HUDEP-2 (cell line): ENCODE measurements at regions not wholly inside any gene's neighbourhood (a gene's known extent, or its start where the extent isn't known, plus 50 kb on each side); places are given as distances from the start of the nearest gene placed in this dataset.
A peak's percentile ranks its signal among the peaks of the same experiment; 100 is the strongest.

Source experiments
- DNase-seq, 76 experiments: peaks; one replicate each; lab custom pipeline; 2025; ENCODE audit not compliant: unreplicated experiment in 76 of 76; lab: John Stamatoyannopoulos, UW

- no peak for DNase-seq
These were observed 260.0 kb upstream of the MAP3K7 start for GRCh38 chr6:90846824-90847223.

GRCh38 chr6:90835596-90836212 is 248.8 kb upstream of the MAP3K7 start:
- no peak for DNase-seq

- no peak for DNase-seq
These were observed 242.4 kb upstream of the MAP3K7 start for GRCh38 chr6:90829311-90829710.

- no peak for DNase-seq
These were observed 233.6 kb upstream of the MAP3K7 start for GRCh38 chr6:90820436-90820835.

- DNase-seq = peak in 1 of 76 experiments; percentile 15
These were observed 232.6 kb upstream of the MAP3K7 start for GRCh38 chr6:90819483-90819882.

GRCh38 chr6:90818163-90818562 is 231.3 kb upstream of the MAP3K7 start:
- no peak for DNase-seq

- DNase-seq = no peak
These were observed 229.9 kb upstream of the MAP3K7 start for GRCh38 chr6:90816764-90817163.

- no peak for DNase-seq
These were observed 224.8 kb upstream of the MAP3K7 start for GRCh38 chr6:90811596-90812226.

GRCh38 chr6:90809035-90809434 is 222.2 kb upstream of the MAP3K7 start:
- no peak for DNase-seq

GRCh38 chr6:90807791-90808701 is 221.2 kb upstream of the MAP3K7 start:
- DNase-seq = no peak

GRCh38 chr6:90805619-90806155 is 218.8 kb upstream of the MAP3K7 start:
- DNase-seq = no peak

GRCh38 chr6:90803956-90804355 is 217.1 kb upstream of the MAP3K7 start:
- DNase-seq = no peak

- no peak for DNase-seq
These were observed 208.2 kb upstream of the MAP3K7 start for GRCh38 chr6:90795078-90795477.

- no peak for DNase-seq
These were observed 206.9 kb upstream of the MAP3K7 start for GRCh38 chr6:90793771-90794170.

GRCh38 chr6:90790696-90791095 is 203.8 kb upstream of the MAP3K7 start:
- no peak for DNase-seq

- no peak for DNase-seq
These were observed 203.2 kb upstream of the MAP3K7 start for GRCh38 chr6:90790058-90790457.

GRCh38 chr6:90788781-90789180 is 201.9 kb upstream of the MAP3K7 start:
- no peak for DNase-seq

GRCh38 chr6:90787446-90787845 is 200.6 kb upstream of the MAP3K7 start:
- no peak for DNase-seq

- DNase-seq = no peak
These were observed 193.9 kb upstream of the MAP3K7 start for GRCh38 chr6:90780778-90781177.

GRCh38 chr6:90780141-90780540 is 193.3 kb upstream of the MAP3K7 start:
- no peak for DNase-seq

GRCh38 chr6:90778417-90779203 is 191.7 kb upstream of the MAP3K7 start:
- DNase-seq = no peak
